Activated T-helper 1 cell treated with anti-CD3 and anti-CD28 coated beads, Interleukin-12 subunit alpha, Interleukin-12 subunit beta, Interleukin-2, Interleukin-4 antibody, amounts not matched to agents 30 ng/mL and 10 ng/mL and 1 ng/mL, durations not matched to agents 14 hours and 24 hours and 36 hours (primary cell): ENCODE measurements at regions not wholly inside any gene's neighbourhood (a gene's known extent, or its start where the extent isn't known, plus 50 kb on each side); places are given as distances from the start of the nearest gene placed in this dataset.

ENCODE experiments used
- DNase-seq: peaks from one replicate; pipeline ENCODE4 v3.0.0; 2021; ENCODE audit warnings: low spot score
- H3K27ac Mint-ChIP-seq: one replicate; pipeline ENCODE4 v1.8.0; 2021; ENCODE audit warnings: mild to moderate bottlenecking, mixed read lengths
- H3K27me3 Mint-ChIP-seq: one replicate; pipeline ENCODE4 v1.8.0; 2022; ENCODE audit warnings: mild to moderate bottlenecking, moderate library complexity, mixed read lengths; ENCODE audit not compliant: insufficient read depth
- H3K36me3 Mint-ChIP-seq: one replicate; pipeline ENCODE4 v1.8.0; 2021; ENCODE audit warnings: low read depth, mixed read lengths
- H3K4me1 Mint-ChIP-seq: one replicate; pipeline ENCODE4 v1.8.0; 2021; ENCODE audit warnings: low read depth, mixed read lengths
- H3K4me3 Mint-ChIP-seq: one replicate; pipeline ENCODE4 v1.8.0; 2021; ENCODE audit warnings: mild to moderate bottlenecking, moderate library complexity, mixed read lengths
- H3K9me3 Mint-ChIP-seq: one replicate; pipeline ENCODE4 v1.8.0; 2021; ENCODE audit warnings: mixed read lengths
- intact Hi-C: fragments of 100-400 bp; cut with micrococcal nuclease; formaldehyde crosslinking; loops from one replicate; pipeline ENCODE4 v1.15.1; 2024

DNA sequence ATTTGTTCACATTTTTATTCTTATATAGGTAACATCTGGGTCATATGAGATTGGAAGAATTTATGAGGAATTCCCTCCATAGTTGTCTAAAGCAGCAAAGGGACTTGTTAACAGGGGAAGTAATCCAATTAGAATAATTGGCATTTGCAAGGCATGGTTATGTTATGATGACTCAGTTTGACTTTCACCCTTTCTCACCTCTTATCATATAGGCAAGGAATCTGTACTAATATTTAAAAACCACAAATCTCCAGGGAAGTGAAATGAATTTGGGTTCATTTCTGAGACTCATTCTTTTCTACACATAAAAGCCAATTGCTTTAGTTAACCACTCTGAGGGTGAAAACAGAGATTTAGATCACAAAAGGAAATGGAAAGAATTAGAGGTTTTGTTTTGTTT lies 281.5 kb upstream of the DKK2 start:
- Mint-ChIP-seq H3K9me3 (no peaks in the 10 kb centered on the region), H3K4me1 (no peaks in the 10 kb centered on the region), H3K27me3 (no peaks in the 10 kb centered on the region), H3K36me3 (no peaks in the 10 kb centered on the region), H3K27ac (no peak overlapping the region), H3K4me3 (no peak overlapping the region)
- intact Hi-C loops: no loop called here
- no peak for DNase-seq

DNA sequence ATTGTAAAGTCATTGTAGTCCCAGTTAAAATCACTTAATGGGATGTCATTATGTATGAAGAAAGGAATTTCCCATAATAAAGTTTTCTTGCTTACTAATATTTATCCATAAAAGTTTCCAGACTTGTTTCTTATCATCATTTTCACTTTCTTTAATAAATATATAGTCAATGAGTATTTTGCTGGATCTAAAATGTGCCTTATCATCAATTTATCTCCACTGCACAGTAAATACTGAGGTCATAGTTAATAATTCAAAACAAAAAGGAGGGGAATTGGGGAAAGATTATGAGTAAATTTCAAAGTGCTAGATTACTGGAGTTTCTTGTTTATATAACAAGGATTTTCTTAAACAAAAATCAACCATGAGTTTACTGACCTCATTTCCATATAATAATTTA lies 279.5 kb upstream of the DKK2 start:
- Mint-ChIP-seq H3K27me3 (no peaks in the 10 kb centered on the region), H3K4me3 (no peak overlapping the region), H3K27ac (no peak overlapping the region), H3K4me1 (no peaks in the 10 kb centered on the region), H3K9me3 (no peaks in the 10 kb centered on the region), H3K36me3 (no peaks in the 10 kb centered on the region)
- intact Hi-C loops: no loop called here
- no peak for DNase-seq

DNA sequence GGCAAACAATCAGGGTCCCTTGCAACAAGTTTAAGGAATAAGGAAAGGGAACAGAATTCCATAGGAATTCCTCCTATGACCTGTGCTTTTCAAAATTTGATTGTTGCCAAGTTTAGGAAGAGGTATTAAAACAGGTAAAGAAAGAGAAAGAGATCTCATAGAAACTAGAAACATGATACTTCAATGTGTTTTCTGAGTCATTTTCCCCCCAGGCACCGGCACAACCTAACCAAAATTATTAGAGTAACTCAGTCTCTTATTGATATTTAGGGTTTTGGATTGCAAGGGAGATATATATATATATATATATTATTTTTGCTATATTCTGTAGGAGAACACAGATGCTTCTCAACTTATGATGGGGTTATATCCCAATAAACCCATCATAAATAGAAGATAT lies 278.0 kb upstream of the DKK2 start:
- Mint-ChIP-seq H3K27me3 (no peaks in the 10 kb centered on the region), H3K36me3 (no peaks in the 10 kb centered on the region), H3K4me3 (no peak overlapping the region), H3K27ac (no peak overlapping the region), H3K9me3 (no peaks in the 10 kb centered on the region), H3K4me1 (no peaks in the 10 kb centered on the region)
- intact Hi-C loops: no loop called here
- DNase-seq: no peak

DNA sequence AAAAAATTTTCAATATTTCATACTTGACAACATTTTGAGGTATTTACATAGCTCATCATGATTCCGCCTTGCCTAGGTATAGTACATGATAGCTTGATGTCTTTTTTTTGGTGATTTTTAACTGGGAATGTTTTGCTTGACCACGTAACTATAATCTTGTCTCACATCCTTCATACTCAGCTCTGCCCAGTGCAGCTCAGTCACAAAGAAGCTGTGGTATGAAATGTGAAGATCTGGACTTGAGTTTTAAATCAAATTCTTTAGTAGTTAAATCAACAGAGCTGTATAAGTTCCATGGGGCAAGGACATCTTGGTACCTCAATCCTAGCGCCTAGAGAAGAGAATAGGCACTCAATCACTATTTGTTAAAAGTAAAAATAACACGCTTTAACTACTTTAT lies 276.3 kb upstream of the DKK2 start:
- intact Hi-C loops: no loop called here
- Mint-ChIP-seq H3K36me3 (no peaks in the 10 kb centered on the region), H3K27ac (no peak overlapping the region), H3K4me1 (no peaks in the 10 kb centered on the region), H3K4me3 (no peak overlapping the region), H3K27me3 (no peaks in the 10 kb centered on the region), H3K9me3 (no peaks in the 10 kb centered on the region)
- no peak for DNase-seq

DNA sequence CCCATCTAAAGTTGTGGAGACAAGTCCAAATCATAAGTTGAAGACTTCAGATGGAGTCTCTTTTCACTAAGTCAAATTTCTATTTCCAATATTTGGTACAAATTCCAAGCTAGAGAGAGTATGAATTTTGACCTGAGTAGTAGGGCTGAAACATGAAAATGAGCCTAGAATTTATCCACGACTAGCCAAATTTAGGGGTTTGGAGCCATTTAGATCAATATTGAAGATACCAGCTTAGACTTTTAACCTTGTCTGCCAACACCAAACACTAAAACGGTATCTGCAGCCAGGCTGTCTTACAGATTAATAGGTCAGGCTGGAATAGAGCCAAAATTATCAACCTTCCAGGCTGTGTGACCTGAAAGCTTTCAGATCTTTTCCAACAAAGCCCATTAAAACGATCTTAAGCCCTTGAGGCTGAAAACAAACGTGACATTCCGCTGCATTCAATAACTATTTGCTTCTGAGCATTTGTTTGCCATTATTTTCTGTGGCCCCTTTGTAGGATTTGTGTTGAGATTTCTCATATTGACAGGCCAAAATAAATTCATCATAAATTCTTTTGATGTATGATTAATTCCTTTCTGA lies 268.7 kb upstream of the DKK2 start:
- no peaks in the 10 kb centered on the region for H3K36me3 Mint-ChIP-seq
- no peak overlapping the region for H3K4me3 Mint-ChIP-seq
- no peaks in the 10 kb centered on the region for H3K9me3 Mint-ChIP-seq
- intact Hi-C loops: no loop called here
- no peak for DNase-seq
- H3K27ac Mint-ChIP-seq: no peak overlapping the region
- no peaks in the 10 kb centered on the region for H3K4me1 Mint-ChIP-seq
- no peaks in the 10 kb centered on the region for H3K27me3 Mint-ChIP-seq

DNA sequence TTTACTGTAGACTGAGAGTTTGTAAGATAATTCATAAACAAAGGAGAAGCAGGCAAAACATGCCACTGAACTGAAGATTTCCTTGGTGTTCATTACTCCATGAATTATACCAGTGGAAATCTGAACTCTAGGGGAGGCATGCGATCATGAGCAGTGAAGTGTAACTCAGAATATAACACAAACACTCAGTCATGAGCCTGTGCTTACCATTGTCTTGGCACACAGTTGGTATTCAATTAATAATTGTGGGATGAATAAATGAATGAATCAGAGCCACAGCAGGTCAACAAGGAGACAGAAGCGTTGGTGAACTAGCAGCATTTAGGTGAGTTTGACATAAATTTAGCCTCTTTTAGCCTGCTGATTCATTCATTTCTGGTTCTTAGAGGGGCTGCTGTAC lies 263.5 kb upstream of the DKK2 start:
- Mint-ChIP-seq H3K9me3 (no peaks in the 10 kb centered on the region), H3K27me3 (no peaks in the 10 kb centered on the region), H3K4me3 (no peak overlapping the region), H3K4me1 (no peaks in the 10 kb centered on the region), H3K36me3 (no peaks in the 10 kb centered on the region), H3K27ac (no peak overlapping the region)
- intact Hi-C loops: no loop called here
- DNase-seq: no peak

DNA sequence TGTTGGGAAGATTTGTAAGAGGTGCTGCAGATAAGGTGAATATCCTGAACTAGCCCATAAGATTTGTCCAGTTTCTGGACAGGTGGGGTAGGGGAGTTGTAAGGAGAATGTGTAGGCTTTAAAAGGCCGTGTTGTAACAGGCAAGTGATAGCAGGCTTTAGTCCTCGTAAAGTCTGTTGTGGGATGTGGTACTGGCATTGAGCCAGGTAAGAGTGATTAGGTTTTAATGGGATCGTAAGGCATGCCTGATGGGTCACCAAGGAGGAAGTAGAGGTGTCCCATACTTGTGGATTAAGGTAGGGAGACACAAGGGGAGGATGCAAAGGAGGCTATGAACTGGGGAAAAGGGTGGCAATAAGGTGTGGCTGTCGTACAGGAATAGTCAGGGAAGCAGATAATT lies 256.9 kb upstream of the DKK2 start:
- H3K27me3 Mint-ChIP-seq: no peaks in the 10 kb centered on the region
- no peak for DNase-seq
- H3K36me3 Mint-ChIP-seq: no peaks in the 10 kb centered on the region
- H3K27ac Mint-ChIP-seq: no peak overlapping the region
- H3K4me1 Mint-ChIP-seq: no peaks in the 10 kb centered on the region
- intact Hi-C loops: no loop called here
- no peak overlapping the region for H3K4me3 Mint-ChIP-seq
- H3K9me3 Mint-ChIP-seq: no peaks in the 10 kb centered on the region

DNA sequence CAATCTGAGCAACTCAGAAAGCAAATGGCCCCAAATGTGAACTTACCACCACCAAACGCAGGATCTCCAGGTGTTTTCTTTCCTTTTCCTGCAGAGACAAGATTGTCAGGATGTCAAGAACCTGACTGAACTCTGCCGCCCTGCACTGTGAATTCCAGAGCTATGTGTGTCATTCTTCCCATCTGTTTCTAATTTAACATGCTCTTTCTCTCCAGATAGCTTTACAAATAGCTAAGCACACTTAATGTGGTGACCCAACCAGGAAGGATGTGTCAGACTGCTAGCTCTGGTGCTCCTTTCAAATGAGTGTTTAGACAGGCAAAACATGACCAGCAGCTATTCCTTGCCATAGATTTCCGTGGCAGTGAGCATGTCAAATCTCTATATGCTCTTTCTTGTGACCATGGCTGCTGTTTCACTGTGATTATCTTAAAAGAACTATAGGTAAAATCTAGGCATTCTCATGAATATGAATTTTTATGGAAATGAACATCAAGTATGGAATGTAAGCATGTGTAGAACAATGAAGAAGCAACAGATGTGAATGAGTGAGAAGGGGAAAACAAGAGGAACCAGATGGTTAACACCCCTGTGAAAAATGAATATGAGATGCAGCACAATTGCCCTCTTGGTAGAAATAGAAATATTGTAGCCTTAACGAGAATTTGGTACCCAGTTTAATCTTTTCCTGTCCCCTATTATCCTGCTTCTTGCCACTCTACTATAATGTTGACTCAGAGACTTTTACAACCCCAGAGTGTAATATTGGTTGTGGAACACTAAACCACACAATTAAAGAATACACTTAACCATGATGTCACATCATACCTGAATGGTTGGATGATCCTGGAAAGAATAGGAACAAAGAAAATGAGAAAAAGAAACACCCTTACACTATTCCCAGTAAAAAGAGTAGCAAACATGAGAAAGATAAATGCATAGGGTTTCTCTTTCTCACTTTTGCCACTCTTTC lies 247.8 kb upstream of the DKK2 start:
- Mint-ChIP-seq H3K27me3 (no peaks in the 10 kb centered on the region), H3K27ac (no peak overlapping the region), H3K4me1 (no peaks in the 10 kb centered on the region), H3K4me3 (no peak overlapping the region), H3K36me3 (no peaks in the 10 kb centered on the region), H3K9me3 (no peaks in the 10 kb centered on the region)
- intact Hi-C loops: no loop called here
- no peak for DNase-seq

DNA sequence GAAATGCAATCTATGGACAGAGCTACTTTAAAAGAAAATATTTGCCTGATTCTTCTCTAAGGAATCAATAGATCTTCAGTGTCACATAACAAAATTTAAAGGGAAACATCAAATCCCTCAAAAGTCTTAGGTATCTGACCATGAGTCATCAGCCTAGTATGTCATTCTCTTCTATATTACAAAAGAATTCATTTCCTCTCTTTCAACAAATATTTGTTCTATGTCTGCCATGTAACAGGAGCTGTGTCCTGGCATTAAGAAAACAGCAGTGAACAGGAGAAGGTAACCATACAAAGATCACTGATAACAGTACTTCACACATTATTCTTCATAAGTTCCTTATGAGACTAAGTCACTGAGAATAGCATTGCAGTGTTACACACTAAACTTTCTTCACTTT lies 243.6 kb upstream of the DKK2 start:
- intact Hi-C loops: no loop called here
- Mint-ChIP-seq H3K27ac (no peak overlapping the region), H3K9me3 (no peaks in the 10 kb centered on the region), H3K27me3 (no peaks in the 10 kb centered on the region), H3K36me3 (no peaks in the 10 kb centered on the region), H3K4me3 (no peak overlapping the region), H3K4me1 (no peaks in the 10 kb centered on the region)
- no peak for DNase-seq

DNA sequence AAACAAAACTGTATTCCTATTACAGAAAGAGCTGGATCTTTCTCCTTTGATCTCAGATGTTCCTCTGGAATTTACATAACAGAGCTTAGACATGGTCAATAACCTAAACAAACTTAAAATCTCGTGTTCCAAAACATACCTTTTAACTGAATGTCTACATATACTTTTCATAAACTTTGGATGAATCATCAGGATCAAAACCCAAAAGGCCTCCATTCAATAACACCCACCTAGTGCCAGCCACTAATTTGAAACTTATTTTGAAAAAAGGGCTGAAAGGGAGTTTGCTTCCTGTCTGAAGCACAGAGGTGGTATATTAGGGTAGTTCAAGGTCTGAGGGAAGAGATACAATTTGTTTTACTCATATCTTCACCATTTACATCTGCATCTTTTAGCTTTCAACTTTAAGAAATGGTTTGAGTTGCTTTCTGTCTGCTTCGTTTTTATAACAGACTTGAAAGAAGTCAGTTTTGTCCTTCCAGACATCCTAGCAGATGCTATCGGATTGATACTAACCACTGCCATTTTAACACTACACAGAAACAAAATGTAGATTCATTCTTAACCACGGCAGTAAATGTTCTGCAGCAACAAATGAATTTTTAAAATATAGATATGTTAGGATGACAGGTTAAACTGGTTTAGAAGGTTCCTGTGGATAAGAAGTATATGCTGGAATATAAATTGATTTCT lies 242.8 kb upstream of the DKK2 start:
- no peaks in the 10 kb centered on the region for H3K27me3 Mint-ChIP-seq
- no peaks in the 10 kb centered on the region for H3K36me3 Mint-ChIP-seq
- no peaks in the 10 kb centered on the region for H3K4me1 Mint-ChIP-seq
- no peaks in the 10 kb centered on the region for H3K9me3 Mint-ChIP-seq
- no peak for DNase-seq
- intact Hi-C loops: no loop called here
- no peak overlapping the region for H3K27ac Mint-ChIP-seq
- H3K4me3 Mint-ChIP-seq: no peak overlapping the region

DNA sequence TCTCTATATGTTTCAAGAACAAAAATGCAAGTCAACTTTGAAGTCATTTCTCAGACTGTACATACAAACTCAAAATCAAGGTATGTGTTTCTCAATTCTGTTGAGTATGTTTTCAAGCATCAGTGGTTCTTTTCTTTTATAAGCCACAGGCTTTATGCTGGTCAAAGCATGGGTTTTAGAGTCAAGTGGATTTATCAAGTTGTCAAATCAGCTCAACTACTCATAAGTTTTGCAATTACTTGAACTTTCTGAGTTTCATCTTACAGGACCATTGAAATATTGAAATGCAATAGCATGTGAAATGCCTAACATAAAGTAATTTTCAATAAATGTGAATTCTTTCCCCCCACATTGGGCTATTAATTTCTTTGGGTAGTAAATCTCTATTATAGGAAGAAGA lies 239.9 kb upstream of the DKK2 start:
- Mint-ChIP-seq H3K9me3 (no peaks in the 10 kb centered on the region), H3K4me3 (no peak overlapping the region), H3K27ac (no peak overlapping the region), H3K27me3 (no peaks in the 10 kb centered on the region), H3K36me3 (no peaks in the 10 kb centered on the region), H3K4me1 (no peaks in the 10 kb centered on the region)
- intact Hi-C loops: no loop called here
- DNase-seq: no peak

DNA sequence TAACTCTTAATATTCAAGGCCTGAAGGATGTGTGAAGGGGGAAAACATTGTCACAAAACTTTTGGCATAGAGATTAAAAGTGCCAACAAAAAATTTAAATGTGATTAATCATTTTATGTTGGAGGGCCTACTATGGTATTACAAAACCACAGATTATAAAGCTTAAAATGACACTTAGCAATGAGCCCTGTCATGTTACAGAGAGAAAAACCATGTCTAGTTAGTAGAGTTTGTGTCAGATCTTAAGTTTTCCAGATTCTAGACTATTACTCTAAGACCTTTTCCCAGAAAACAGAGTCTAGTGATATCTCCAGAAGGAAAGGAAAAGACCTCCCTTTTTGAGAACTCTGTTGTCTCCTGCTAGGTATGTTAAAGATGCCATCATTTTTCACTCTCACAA lies 239.1 kb upstream of the DKK2 start:
- no peak overlapping the region for H3K27ac Mint-ChIP-seq
- no peaks in the 10 kb centered on the region for H3K9me3 Mint-ChIP-seq
- no peak for DNase-seq
- no peak overlapping the region for H3K4me3 Mint-ChIP-seq
- H3K4me1 Mint-ChIP-seq: no peaks in the 10 kb centered on the region
- intact Hi-C loops: no loop called here
- no peaks in the 10 kb centered on the region for H3K36me3 Mint-ChIP-seq
- H3K27me3 Mint-ChIP-seq: no peaks in the 10 kb centered on the region

DNA sequence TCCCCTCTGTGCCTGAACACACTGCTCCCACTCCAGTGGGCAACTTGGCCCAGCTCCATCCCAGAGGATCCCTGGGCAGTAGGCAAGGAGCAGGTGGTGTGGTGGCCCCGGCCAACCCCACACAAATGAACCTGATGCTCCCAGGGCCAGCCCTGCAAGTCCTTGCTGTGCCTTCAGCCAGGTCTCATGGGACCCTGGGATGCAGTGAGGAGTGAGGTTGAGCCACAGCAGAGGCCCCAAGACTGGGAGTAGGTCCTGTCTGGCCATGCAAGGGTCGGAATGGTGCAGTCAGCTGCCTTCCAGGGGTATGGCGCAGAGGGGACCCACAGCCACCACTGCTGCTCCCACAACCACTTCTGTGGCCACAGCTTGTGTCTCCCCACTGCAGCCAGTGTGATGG lies 234.5 kb upstream of the DKK2 start:
- Mint-ChIP-seq H3K4me3 (no peak overlapping the region), H3K36me3 (no peaks in the 10 kb centered on the region), H3K27me3 (no peaks in the 10 kb centered on the region), H3K4me1 (no peaks in the 10 kb centered on the region), H3K27ac (no peak overlapping the region), H3K9me3 (no peaks in the 10 kb centered on the region)
- intact Hi-C loops: no loop called here
- no peak for DNase-seq
